ENCODE measurements at regions not wholly inside any gene's neighbourhood (a gene's known extent, or its start where the extent isn't known, plus 50 kb on each side); places are given as distances from the start of the nearest gene placed in this dataset.
A peak's percentile ranks its signal among the peaks of the same experiment; 100 is the strongest.

GRCh38 chr20:1806456-1806855 lies 88.8 kb upstream of the SIRPA start:
- no peak for TF ChIP-seq CTCF (IDR thresholded peaks at IDR 0.05; ENCODE audit: low read depth, low read length, missing control alignments)
- DNase-seq (ENCODE audit: extremely low read depth, low read depth) = no peak
- H3K4me3 ChIP-seq (replicated peaks; ENCODE audit: low read depth, low read length) = no peak overlapping the region

- no peak overlapping the region for H3K4me3 ChIP-seq (replicated peaks; ENCODE audit: low read depth, low read length)
- DNase-seq (ENCODE audit: extremely low read depth, low read depth) = no peak
- no peak for TF ChIP-seq CTCF (IDR thresholded peaks at IDR 0.05; ENCODE audit: low read depth, low read length, missing control alignments)
Observed at GRCh38 chr20:1805816-1806215, 89.4 kb upstream of the SIRPA start.

GRCh38 chr20:1805161-1805581 lies 90.0 kb upstream of the SIRPA start:
- DNase-seq (ENCODE audit: extremely low read depth, low read depth) = no peak
- no peak for TF ChIP-seq CTCF (IDR thresholded peaks at IDR 0.05; ENCODE audit: low read depth, low read length, missing control alignments)
- no peak overlapping the region for H3K4me3 ChIP-seq (replicated peaks; ENCODE audit: low read depth, low read length)

GRCh38 chr20:1804554-1804956 lies 90.7 kb upstream of the SIRPA start:
- no peak for DNase-seq (ENCODE audit: extremely low read depth, low read depth)
- TF ChIP-seq CTCF (IDR thresholded peaks at IDR 0.05; ENCODE audit: low read depth, low read length, missing control alignments) = no peak
- H3K4me3 ChIP-seq (replicated peaks; ENCODE audit: low read depth, low read length) = no peak overlapping the region

GRCh38 chr20:1803932-1804501 lies 91.2 kb upstream of the SIRPA start:
- TF ChIP-seq CTCF (IDR thresholded peaks at IDR 0.05; ENCODE audit: low read depth, low read length, missing control alignments) = no peak
- no peak for DNase-seq (ENCODE audit: extremely low read depth, low read depth)
- H3K4me3 ChIP-seq (replicated peaks; ENCODE audit: low read depth, low read length) = peak overlapping the region; percentile 41

- no peak for DNase-seq (ENCODE audit: extremely low read depth, low read depth)
- no peak for TF ChIP-seq CTCF (IDR thresholded peaks at IDR 0.05; ENCODE audit: low read depth, low read length, missing control alignments)
- peak overlapping the region; percentile 41 for H3K4me3 ChIP-seq (replicated peaks; ENCODE audit: low read depth, low read length)
Observed at GRCh38 chr20:1803061-1803931, 91.9 kb upstream of the SIRPA start.

Measured in HFF-Myc (cell line).